ENCODE measurements at regions not wholly inside any gene's neighbourhood (a gene's known extent, or its start where the extent isn't known, plus 50 kb on each side); places are given as distances from the start of the nearest gene placed in this dataset.

DNA sequence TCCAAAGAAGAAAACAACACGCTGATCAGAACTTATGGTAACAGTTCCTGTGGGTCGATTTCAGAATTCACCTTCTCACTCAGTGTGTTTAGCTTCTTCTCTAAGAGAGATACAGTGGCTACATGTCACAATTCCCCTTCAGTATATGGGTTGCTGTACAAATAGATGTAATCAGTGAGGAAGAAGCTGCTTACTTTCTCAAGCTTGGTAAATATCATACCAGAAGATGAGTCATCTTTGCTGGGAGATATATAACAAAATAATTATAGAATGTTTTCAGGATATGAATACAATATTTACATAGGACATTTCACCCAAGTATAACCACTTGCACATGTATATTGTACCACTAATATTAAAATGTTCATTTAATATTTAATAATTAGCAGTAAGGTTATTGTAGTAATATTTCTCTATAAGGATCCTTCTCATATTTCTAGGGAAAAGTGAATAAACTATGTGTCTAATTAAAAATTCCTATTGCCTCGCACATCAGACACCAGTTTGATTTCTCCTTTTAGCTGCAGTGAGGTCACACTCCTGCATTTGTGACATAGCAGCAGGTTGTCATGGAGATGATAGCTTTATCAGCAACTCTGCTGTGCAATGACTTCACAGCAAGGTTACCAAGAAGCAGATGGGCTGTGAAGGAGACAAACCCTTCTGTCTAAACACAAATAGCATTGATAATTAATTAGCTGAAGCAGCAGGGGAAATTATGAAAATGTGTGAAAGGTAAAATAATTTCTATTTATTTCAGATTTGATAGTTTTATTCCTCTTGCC, 211.4 kb downstream of the TUSC7 start:
- no peak for DNase-seq (ENCODE audit: extremely low spot score)
- CTCF ChIA-PET, result no interaction called here
- POLR2A ChIA-PET, result no interaction called here
- TF ChIP-seq, protein P1, sequence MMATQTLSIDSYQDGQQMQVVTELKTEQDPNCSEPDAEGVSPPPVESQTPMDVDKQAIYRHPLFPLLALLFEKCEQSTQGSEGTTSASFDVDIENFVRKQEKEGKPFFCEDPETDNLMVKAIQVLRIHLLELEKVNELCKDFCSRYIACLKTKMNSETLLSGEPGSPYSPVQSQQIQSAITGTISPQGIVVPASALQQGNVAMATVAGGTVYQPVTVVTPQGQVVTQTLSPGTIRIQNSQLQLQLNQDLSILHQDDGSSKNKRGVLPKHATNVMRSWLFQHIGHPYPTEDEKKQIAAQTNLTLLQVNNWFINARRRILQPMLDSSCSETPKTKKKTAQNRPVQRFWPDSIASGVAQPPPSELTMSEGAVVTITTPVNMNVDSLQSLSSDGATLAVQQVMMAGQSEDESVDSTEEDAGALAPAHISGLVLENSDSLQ (IDR thresholded peaks at IDR 0.05), result no peak
- no peak for TF ChIP-seq FOXM1 (IDR thresholded peaks at IDR 0.05; ENCODE audit: borderline replicate concordance)
- no peak for TF ChIP-seq LEF1 (IDR thresholded peaks at IDR 0.05; ENCODE audit: borderline replicate concordance)
- TF ChIP-seq NFRKB (IDR thresholded peaks at IDR 0.05), result no peak
- no peak for TF ChIP-seq ARNT (IDR thresholded peaks at IDR 0.05)
- TF ChIP-seq BHLHE40 (IDR thresholded peaks at IDR 0.05; ENCODE audit: borderline replicate concordance), result no peak
- TF ChIP-seq CTBP1 (IDR thresholded peaks at IDR 0.05; ENCODE audit: borderline replicate concordance), result no peak
- no peak for TF ChIP-seq SUZ12 (IDR thresholded peaks at IDR 0.05)
- no peak for TF ChIP-seq FOXA1 (IDR thresholded peaks at IDR 0.05)
- TF ChIP-seq ELF4 (IDR thresholded peaks at IDR 0.05), result no peak
- TF ChIP-seq HDGF (IDR thresholded peaks at IDR 0.05; ENCODE audit: borderline replicate concordance), result no peak
- no peak for TF ChIP-seq L3MBTL2 (conservative IDR thresholded peaks at IDR 0.05)
- no peak for TF ChIP-seq FOXK2 (IDR thresholded peaks at IDR 0.05)
- TF ChIP-seq TARDBP (IDR thresholded peaks at IDR 0.05), result no peak
- TF ChIP-seq SP1 (IDR thresholded peaks at IDR 0.05), result no peak
- no peak for TF ChIP-seq ZNF384 (IDR thresholded peaks at IDR 0.05)

DNA sequence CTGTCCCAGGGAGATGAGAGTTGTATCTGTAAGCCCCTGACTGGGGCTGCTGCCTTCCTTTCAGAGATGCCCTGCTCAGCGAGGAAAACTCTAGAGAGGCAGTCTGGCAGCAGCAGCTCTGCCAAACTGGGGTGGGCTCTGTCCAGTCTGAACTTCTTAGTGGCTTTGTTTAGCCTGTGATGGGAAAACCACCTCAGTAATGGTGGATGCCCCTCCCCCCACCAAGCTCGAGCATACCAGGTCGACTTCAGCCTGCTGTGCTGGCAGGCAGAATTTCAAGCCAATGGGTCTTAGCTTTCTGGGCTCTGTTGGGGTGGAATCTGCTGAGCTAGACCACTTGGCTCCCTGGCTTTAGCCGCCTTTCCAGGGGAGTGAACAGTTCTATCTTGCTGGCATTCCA, 218.3 kb downstream of the TUSC7 start:
- ChIA-PET CTCF (no interaction called here), POLR2A (no interaction called here)
- TF ChIP-seq L3MBTL2 (conservative IDR thresholded peaks at IDR 0.05), result no peak
- no peak for TF ChIP-seq TARDBP (IDR thresholded peaks at IDR 0.05)
- no peak for TF ChIP-seq SP1 (IDR thresholded peaks at IDR 0.05)
- TF ChIP-seq NFRKB (IDR thresholded peaks at IDR 0.05), result no peak
- TF ChIP-seq CTBP1 (IDR thresholded peaks at IDR 0.05; ENCODE audit: borderline replicate concordance), result no peak
- TF ChIP-seq ELF4 (IDR thresholded peaks at IDR 0.05), result no peak
- no peak for TF ChIP-seq HDGF (IDR thresholded peaks at IDR 0.05; ENCODE audit: borderline replicate concordance)
- no peak for TF ChIP-seq FOXK2 (IDR thresholded peaks at IDR 0.05)
- no peak for TF ChIP-seq ZNF384 (IDR thresholded peaks at IDR 0.05)
- no peak for DNase-seq (ENCODE audit: extremely low spot score)

DNA sequence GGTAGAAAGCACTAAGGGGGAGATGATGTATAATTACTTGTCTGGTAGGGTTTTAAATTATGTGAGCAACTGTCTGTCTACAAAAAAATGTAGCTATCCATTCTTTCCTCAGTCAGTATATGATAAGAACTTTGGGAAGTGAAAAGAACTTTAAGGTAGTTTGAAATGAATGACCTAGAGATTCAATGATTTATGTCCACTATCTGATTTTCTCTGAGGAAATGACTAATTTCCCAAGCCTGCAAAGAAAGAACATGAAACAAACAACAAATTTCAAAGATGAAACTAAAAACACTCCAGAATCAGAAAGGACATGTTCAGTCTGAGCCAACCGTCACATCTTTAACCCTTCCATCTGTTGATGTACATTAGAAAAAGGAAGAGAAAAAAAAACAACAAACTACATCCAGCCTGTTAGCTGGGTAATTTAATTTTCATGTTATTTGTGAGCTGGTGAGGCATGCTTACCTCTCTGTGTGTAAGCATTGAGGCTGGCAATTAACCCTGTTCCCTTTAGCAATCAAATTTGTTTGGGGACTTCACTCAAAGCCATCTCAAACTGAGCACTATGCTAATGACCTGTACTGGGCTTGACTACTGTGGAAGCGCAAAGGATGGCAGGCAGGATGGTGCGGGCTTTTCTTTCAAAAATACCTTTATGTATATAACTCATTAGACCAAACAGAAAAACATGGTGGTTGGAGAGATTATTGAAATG, 220.1 kb downstream of the TUSC7 start:
- TF ChIP-seq HDGF (IDR thresholded peaks at IDR 0.05; ENCODE audit: borderline replicate concordance) (no peak), TARDBP (IDR thresholded peaks at IDR 0.05) (no peak), FOXK2 (IDR thresholded peaks at IDR 0.05) (no peak), ZNF384 (IDR thresholded peaks at IDR 0.05) (no peak), NFRKB (IDR thresholded peaks at IDR 0.05) (no peak), SUZ12 (IDR thresholded peaks at IDR 0.05) (no peak), SP1 (IDR thresholded peaks at IDR 0.05) (no peak), ARNT (IDR thresholded peaks at IDR 0.05) (no peak), LEF1 (IDR thresholded peaks at IDR 0.05; ENCODE audit: borderline replicate concordance) (no peak), BHLHE40 (IDR thresholded peaks at IDR 0.05; ENCODE audit: borderline replicate concordance) (no peak), CTBP1 (IDR thresholded peaks at IDR 0.05; ENCODE audit: borderline replicate concordance) (no peak), FOXM1 (IDR thresholded peaks at IDR 0.05; ENCODE audit: borderline replicate concordance) (no peak), FOXA1 (IDR thresholded peaks at IDR 0.05) (no peak), L3MBTL2 (conservative IDR thresholded peaks at IDR 0.05) (no peak)
- TF ChIP-seq, protein P1 (IDR thresholded peaks at IDR 0.05), result no peak
- DNase-seq (ENCODE audit: extremely low spot score), result no peak
- ChIA-PET POLR2A (no interaction called here), CTCF (no interaction called here)

DNA sequence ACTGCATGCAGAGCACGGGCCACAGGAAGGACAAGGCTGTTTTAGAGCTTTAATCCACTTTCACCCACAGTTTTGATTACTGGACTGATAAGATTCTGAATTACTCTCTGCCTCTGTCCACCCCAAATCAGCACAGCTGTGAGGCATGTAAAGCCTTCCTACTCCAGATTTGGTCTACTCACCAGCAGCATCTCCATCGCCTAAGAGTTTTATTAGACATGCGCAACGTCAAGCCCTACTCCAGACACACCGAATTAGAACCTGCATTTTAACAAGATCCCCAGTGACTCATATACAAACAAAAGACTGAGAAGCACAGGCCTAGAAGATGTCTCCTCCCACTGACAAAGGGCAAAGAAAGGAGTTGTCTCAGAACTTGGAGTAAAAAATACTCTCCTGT, 221.2 kb downstream of the TUSC7 start:
- ChIA-PET CTCF (no interaction called here), POLR2A (no interaction called here)
- no peak for TF ChIP-seq SP1 (IDR thresholded peaks at IDR 0.05)
- TF ChIP-seq TARDBP (IDR thresholded peaks at IDR 0.05), result no peak
- no peak for DNase-seq (ENCODE audit: extremely low spot score)

DNA sequence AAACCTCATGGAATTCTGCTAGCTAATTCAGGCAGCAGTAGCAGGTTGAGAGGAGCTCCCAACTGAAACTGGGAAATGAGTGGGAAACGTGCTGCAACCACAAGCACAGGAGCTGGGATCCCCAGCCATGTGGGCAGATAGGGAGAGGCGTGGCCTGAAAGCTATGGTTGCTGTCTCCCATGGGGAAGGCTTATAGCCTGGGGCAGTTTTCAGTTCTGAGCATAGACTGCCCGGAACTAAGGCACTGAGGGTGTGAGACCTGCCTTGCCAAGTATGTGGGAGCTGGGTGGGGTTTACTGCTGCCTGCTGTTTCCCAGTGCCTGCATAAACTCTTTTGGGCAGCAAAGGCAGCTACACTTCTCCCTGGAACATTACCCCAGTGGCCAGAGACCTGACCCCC, 229.5 kb downstream of the TUSC7 start:
- ChIA-PET CTCF (no interaction called here), POLR2A (no interaction called here)
- DNase-seq (ENCODE audit: extremely low spot score), result no peak
- TF ChIP-seq FOXK2 (IDR thresholded peaks at IDR 0.05) (no peak), SP1 (IDR thresholded peaks at IDR 0.05) (no peak), ARNT (IDR thresholded peaks at IDR 0.05) (no peak), NFRKB (IDR thresholded peaks at IDR 0.05) (no peak), FOXM1 (IDR thresholded peaks at IDR 0.05; ENCODE audit: borderline replicate concordance) (no peak), L3MBTL2 (conservative IDR thresholded peaks at IDR 0.05) (no peak)

DNA sequence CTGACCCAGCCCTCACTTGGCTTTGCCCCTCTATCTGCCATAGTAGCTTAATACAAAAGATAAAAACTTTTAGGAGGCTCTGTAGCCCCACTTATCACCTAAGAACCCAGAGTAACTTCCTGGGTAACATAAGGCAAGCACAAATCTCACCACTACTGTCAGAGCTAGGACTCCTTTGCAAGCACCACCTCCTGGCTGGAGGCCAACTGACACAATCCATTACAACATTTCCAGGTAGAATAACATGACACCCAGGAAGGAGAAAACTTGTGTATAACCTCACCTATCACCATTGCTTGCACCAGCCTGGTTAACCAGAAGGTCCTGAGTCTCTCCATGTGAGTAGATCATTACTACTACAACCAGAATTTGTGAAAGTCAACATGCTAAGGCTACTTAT, 230.0 kb downstream of the TUSC7 start:
- CTCF ChIA-PET, result no interaction called here
- POLR2A ChIA-PET, result no interaction called here
- DNase-seq (ENCODE audit: extremely low spot score), result no peak
- TF ChIP-seq, protein P1 (IDR thresholded peaks at IDR 0.05), result no peak
